PFSK-1 (cell line): ENCODE measurements at regions not wholly inside any gene's neighbourhood (a gene's known extent, or its start where the extent isn't known, plus 50 kb on each side); places are given as distances from the start of the nearest gene placed in this dataset.

Experiments used
- FOXP2 ChIP-seq: optimal IDR thresholded peaks from 2 replicates; pipeline ENCODE3; 2011; ENCODE audit warnings: borderline replicate concordance, control low read depth, inconsistent platforms; ENCODE audit not compliant: insufficient read depth; ENCODE audit errors: extremely low read length, extremely low read depth
- POLR2AphosphoS5 ChIP-seq: IDR thresholded peaks from 2 replicates; pipeline ENCODE4 v1.6.1; 2012; ENCODE audit warnings: low read depth, mild to moderate bottlenecking, control low read depth, low read length, moderate library complexity
- SIN3A ChIP-seq: IDR thresholded peaks from 2 replicates; pipeline ENCODE4 v1.6.1; 2012; ENCODE audit warnings: mild to moderate bottlenecking, low read length, moderate library complexity, borderline replicate concordance; ENCODE audit not compliant: insufficient read depth
- TAF1 ChIP-seq: IDR thresholded peaks from 2 replicates; pipeline ENCODE4 v1.6.1; 2012; ENCODE audit warnings: low read length, control low read depth, borderline replicate concordance; ENCODE audit not compliant: insufficient read depth
- TF ChIP-seq, protein P1 (sequence below), 2 experiments: IDR thresholded peaks; 2 replicates each; pipeline versions ENCODE4 v1.6.1 to v1.8.0; 2011 to 2012; ENCODE audit warnings: low read depth in 2 of 2, low read length in 2 of 2, control low read depth in 1 of 2, inconsistent platforms in 1 of 2, mild to moderate bottlenecking in 1 of 2, moderate library complexity in 1 of 2; ENCODE audit not compliant: insufficient read depth in 1 of 2

DNA sequence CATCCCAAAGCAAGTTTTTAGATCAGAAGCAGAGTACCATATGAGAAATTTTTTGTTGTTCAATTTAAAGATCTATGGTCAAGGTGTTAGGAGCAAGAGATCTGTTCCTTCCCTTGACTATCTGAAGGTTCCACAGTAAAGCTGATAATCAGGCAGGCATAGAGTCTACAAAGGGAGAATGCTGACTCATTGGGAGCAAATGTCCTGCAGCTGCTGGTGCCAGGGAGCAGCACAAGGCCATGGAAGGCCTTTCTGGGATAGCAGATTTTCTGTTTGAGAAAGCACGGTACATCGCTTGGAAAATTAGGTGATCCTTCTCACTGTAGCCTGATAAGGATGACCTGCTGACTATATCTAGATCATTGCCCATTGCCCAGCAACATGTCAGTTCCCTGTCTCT, 210.1 kb upstream of the C1orf87 start:
- TF ChIP-seq POLR2AphosphoS5 = no peak
- no peak for TF ChIP-seq TAF1
- TF ChIP-seq SIN3A = no peak
- no peak for TF ChIP-seq FOXP2
- TF ChIP-seq, protein P1, sequence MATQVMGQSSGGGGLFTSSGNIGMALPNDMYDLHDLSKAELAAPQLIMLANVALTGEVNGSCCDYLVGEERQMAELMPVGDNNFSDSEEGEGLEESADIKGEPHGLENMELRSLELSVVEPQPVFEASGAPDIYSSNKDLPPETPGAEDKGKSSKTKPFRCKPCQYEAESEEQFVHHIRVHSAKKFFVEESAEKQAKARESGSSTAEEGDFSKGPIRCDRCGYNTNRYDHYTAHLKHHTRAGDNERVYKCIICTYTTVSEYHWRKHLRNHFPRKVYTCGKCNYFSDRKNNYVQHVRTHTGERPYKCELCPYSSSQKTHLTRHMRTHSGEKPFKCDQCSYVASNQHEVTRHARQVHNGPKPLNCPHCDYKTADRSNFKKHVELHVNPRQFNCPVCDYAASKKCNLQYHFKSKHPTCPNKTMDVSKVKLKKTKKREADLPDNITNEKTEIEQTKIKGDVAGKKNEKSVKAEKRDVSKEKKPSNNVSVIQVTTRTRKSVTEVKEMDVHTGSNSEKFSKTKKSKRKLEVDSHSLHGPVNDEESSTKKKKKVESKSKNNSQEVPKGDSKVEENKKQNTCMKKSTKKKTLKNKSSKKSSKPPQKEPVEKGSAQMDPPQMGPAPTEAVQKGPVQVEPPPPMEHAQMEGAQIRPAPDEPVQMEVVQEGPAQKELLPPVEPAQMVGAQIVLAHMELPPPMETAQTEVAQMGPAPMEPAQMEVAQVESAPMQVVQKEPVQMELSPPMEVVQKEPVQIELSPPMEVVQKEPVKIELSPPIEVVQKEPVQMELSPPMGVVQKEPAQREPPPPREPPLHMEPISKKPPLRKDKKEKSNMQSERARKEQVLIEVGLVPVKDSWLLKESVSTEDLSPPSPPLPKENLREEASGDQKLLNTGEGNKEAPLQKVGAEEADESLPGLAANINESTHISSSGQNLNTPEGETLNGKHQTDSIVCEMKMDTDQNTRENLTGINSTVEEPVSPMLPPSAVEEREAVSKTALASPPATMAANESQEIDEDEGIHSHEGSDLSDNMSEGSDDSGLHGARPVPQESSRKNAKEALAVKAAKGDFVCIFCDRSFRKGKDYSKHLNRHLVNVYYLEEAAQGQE (IDR thresholded peaks at IDR 0.05; ENCODE audit: insufficient read depth in 1 of 2, low read depth in 2 of 2, low read length in 2 of 2) = no peak

DNA sequence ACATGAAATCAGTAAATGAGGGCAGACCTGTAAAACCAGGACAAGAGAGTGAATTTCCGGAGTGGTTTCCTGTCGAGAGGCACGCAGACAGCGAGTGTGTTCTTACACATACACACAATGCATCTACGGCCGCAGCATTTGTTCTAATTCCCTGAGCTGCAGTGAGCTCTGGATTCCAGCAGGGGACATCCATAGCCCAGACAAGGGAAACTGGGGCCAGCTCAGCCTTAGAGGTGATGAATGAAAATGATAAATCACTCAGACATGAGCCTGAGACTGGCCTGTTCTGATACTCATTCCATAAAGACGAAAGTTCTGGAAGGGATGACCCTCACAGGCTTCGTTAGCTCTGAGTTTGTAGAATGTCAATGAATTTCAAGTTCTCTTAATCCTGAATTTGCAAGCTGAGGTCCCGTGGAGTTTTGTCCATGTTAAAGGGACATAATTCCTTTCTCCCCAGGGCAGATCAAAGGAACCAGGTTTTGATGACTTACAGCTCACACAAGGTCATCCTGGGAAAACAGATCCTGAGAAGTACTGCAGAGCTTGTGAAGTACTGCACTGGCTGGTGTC, 207.9 kb upstream of the C1orf87 start:
- TF ChIP-seq, protein P1 (IDR thresholded peaks at IDR 0.05; ENCODE audit: insufficient read depth in 1 of 2, low read depth in 2 of 2, low read length in 2 of 2) = 0 out of 4 replicates have a peak, but pooled peaks of 1 of the 2 experiments have one; percentile 32
- no peak for TF ChIP-seq SIN3A

DNA sequence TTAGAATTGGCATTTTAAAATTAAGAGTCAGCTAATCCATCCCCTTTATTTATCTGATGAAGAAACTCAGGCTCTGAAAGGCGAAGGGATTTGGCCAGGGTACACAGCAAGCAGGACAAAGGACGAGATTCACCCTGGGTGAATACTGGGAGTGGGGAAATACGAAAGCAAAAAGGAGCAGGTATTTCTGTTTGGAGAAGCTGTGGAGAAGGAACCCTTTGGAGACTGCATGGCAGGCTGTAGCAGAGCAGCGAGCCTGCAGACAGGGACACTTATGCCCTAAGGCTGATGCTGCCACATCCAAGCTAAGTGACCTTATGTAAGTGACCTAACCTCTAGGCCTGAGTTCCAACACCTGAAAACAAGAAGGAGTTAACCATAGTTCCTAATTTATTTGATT, 207.2 kb upstream of the C1orf87 start:
- TF ChIP-seq, protein P1 (IDR thresholded peaks at IDR 0.05; ENCODE audit: insufficient read depth in 1 of 2, low read depth in 2 of 2, low read length in 2 of 2) = no peak
- TF ChIP-seq FOXP2 (no peak), POLR2AphosphoS5 (no peak), SIN3A (no peak), TAF1 (no peak)

DNA sequence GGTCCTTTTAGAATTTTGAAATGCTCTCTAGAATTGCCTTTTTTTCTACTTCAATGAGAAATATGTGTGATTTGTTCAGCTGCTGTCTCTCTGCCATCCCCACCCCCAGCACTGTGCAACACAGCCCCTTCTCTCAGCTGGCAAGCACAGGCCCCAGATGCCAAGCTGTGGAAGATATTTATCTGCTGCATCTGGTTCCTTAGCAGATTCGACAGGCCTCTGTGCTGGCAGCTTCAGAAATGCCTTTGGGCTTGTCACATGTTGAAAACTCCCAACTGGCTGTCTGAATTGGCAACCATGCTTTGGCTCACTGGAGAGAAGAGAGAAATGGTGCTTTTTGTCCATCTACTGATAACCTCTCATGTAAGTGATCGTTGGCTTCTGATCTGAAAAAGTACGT, 206.7 kb upstream of the C1orf87 start:
- TF ChIP-seq TAF1 (no peak), POLR2AphosphoS5 (no peak), FOXP2 (no peak), SIN3A (no peak)
- TF ChIP-seq, protein P1 (IDR thresholded peaks at IDR 0.05; ENCODE audit: insufficient read depth in 1 of 2, low read depth in 2 of 2, low read length in 2 of 2) = no peak

DNA sequence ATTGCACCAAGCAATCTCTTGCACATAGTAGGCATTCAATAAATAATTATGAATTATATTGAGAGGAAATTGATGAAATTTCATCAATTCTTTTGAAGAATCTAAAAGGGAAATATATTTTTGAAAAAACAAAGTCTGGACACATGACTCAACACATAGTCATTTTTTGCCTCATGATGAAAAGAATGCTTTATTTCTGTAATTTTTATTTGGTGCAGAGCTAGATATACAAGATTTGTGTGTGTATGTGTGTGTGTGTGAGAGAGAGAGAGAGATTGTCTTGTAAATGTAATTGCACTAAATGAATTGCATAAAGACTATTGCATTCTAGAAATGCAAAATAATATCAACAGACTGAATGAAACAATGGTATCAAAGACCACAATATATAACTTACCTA, 206.2 kb upstream of the C1orf87 start:
- TF ChIP-seq, protein P1 (IDR thresholded peaks at IDR 0.05; ENCODE audit: insufficient read depth in 1 of 2, low read depth in 2 of 2, low read length in 2 of 2) = no peak
- no peak for TF ChIP-seq FOXP2
